HL-60 (cell line): ENCODE measurements at regions not wholly inside any gene's neighbourhood (a gene's known extent, or its start where the extent isn't known, plus 50 kb on each side); places are given as distances from the start of the nearest gene placed in this dataset.

ENCODE experiments used
- DNase-seq, 2 experiments: peaks; one replicate each; pipeline ENCODE4 v3.0.0-alpha.2; 2010 to 2020; ENCODE audit warnings: low read depth in 1 of 2, low spot score in 1 of 2
- H3K27ac ChIP-seq: fragments of 250-450 bp; sonication (Bioruptor Pico); replicated peaks from 2 replicates; pipeline ENCODE4 v1.5.1; 2020; ENCODE audit warnings: mild to moderate bottlenecking, moderate library complexity
- H3K27me3 ChIP-seq: fragments of 250-450 bp; sonication (Bioruptor Pico); 2 replicates; pipeline ENCODE4 v1.5.1; 2021; ENCODE audit warnings: mild to moderate bottlenecking, moderate library complexity; ENCODE audit not compliant: insufficient read depth, poor library complexity, severe bottlenecking
- H3K4me3 ChIP-seq: replicated peaks from 2 replicates; pipeline ENCODE4 v1.5.1; 2011; ENCODE audit warnings: mild to moderate bottlenecking, control low read depth, low read length; ENCODE audit not compliant: insufficient read depth
- CTCF ChIP-seq: IDR thresholded peaks from one replicate; pipeline ENCODE4 v1.5.1; 2011; ENCODE audit warnings: low read length, control low read depth, inconsistent platforms; ENCODE audit not compliant: insufficient read depth
- GABPA ChIP-seq: IDR thresholded peaks from 2 replicates; pipeline ENCODE4 v1.6.1; 2012; ENCODE audit warnings: low read depth
- POLR2AphosphoS5 ChIP-seq: IDR thresholded peaks from 2 replicates; pipeline ENCODE4 v1.6.1; 2012; ENCODE audit warnings: low read depth
- REST ChIP-seq: IDR thresholded peaks from 2 replicates; pipeline ENCODE4 v1.6.1; 2012; ENCODE audit warnings: low read depth; ENCODE audit not compliant: insufficient replicate concordance
- SPI1 ChIP-seq: IDR thresholded peaks from 2 replicates; pipeline ENCODE4 v1.6.1; 2012; ENCODE audit warnings: low read depth, mild to moderate bottlenecking, borderline replicate concordance

GRCh38 chr9:33649463-33649862 is 125.4 kb downstream of the ANKRD18B start:
- Histone ChIP-seq H3K27ac (no peak overlapping the region), H3K4me3 (no peak overlapping the region), H3K27me3 (peaks cover 2% of the 10 kb centered on the region)
- no peak for TF ChIP-seq CTCF
- no peak for TF ChIP-seq REST
- TF ChIP-seq SPI1 = no peak
- no peak for TF ChIP-seq GABPA
- no peak for TF ChIP-seq POLR2AphosphoS5
- no peak for DNase-seq

GRCh38 chr9:33651125-33651524 is 127.1 kb downstream of the ANKRD18B start:
- TF ChIP-seq CTCF = no peak
- no peak for TF ChIP-seq POLR2AphosphoS5
- TF ChIP-seq REST = no peak
- TF ChIP-seq GABPA = no peak
- no peak for TF ChIP-seq SPI1
- Histone ChIP-seq H3K27me3 (peaks cover 2% of the 10 kb centered on the region), H3K27ac (no peak overlapping the region), H3K4me3 (no peak overlapping the region)
- no peak for DNase-seq

- TF ChIP-seq REST = no peak
- peak; percentile 46; the same call in 1 of the 2 replicates for TF ChIP-seq SPI1
- H3K27ac ChIP-seq = no peak overlapping the region
- DNase-seq = no peak
These were observed 135.4 kb upstream of the PRSS3 start for GRCh38 chr9:33659921-33660320.

GRCh38 chr9:33660772-33661171 is 134.6 kb upstream of the PRSS3 start:
- H3K27me3 ChIP-seq = no peaks in the 10 kb centered on the region
- TF ChIP-seq SPI1 = no peak
- TF ChIP-seq POLR2AphosphoS5 = no peak
- no peak for TF ChIP-seq GABPA
- no peak for TF ChIP-seq REST
- TF ChIP-seq CTCF = no peak

More at GRCh38 chr9:33659921-33660320, 135.4 kb upstream of the PRSS3 start:
- no peak overlapping the region for H3K4me3 ChIP-seq
- H3K27me3 ChIP-seq = no peaks in the 10 kb centered on the region

More at GRCh38 chr9:33660772-33661171, 134.6 kb upstream of the PRSS3 start:
- H3K27ac ChIP-seq = no peak overlapping the region
- no peak overlapping the region for H3K4me3 ChIP-seq
- no peak for DNase-seq
